ENCODE measurements at regions not wholly inside any gene's neighbourhood (a gene's known extent, or its start where the extent isn't known, plus 50 kb on each side); places are given as distances from the start of the nearest gene placed in this dataset.

DNA sequence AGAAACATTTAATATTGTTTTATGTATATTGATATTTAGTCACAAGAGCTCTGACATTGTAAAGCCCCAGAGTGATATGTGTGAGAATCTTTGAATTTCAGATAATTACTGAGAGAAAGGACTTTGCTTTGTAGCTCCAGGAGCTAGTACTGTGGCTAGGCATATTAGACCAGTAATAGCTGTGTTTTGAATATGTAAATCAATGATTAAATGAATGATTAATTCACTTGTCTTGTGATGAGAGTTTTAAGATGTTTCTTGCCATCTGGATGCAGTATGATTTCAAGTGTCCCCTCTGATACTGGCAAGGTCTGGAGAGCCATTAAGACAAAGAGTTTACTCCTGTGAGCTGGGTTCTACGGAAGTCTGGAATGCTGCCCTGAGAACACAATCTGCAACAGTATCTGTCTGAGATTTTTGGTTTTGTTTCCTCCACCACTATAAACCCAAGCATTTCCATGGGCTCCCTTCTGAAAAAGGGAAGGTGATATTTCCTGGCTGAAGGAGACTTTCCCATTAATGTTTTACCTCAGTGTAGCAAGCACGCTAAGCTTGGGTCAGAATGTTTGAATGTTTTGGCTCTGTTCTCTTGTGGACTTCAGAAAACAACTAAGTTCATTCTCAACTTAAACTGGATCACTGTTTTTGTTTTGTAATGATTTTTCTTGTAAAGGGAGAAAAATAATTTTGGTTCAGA lies 61.3 kb upstream of the BICC1 start:
- no peak for DNase-seq (ENCODE audit: low read depth)

DNA sequence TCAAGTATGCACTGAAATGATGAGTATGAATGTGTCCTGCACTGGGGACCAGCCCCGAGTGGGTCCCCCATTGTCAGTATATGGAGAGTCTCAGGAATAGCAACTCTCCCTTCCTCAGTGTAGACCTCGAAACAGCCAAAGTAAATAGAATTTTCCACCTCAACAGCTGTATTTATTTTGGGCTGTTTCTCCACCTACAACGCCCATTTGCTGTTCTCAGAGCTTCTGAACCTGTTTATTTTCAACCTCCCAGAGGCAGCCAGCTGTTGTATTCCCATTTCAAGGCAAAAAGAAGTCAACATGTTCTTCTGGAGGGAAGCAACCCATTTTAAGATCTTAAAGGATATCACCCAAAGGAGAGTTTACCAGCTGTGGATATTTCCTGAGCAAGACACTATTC lies 59.6 kb upstream of the BICC1 start:
- no peak for DNase-seq (ENCODE audit: low read depth)

DNA sequence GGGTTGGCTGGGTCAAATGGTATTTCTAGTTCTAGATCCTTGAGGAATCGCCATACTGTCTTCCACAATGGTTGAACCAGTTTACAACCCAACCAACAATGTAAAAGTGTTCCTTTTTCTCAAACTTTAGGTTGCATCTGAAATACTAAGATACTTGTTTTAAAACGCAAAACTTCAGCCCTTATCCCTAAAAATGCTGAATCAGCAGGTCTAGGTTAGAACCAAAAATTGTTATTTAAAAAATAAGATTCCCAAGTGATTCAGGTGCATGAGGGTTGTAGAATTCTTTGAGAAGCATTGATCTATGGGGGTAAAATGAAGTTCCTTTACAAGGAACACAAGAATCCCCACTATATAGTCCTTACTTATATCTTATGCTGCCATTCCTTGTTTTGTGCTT lies 56.5 kb upstream of the BICC1 start:
- no peak for DNase-seq (ENCODE audit: low read depth)

DNA sequence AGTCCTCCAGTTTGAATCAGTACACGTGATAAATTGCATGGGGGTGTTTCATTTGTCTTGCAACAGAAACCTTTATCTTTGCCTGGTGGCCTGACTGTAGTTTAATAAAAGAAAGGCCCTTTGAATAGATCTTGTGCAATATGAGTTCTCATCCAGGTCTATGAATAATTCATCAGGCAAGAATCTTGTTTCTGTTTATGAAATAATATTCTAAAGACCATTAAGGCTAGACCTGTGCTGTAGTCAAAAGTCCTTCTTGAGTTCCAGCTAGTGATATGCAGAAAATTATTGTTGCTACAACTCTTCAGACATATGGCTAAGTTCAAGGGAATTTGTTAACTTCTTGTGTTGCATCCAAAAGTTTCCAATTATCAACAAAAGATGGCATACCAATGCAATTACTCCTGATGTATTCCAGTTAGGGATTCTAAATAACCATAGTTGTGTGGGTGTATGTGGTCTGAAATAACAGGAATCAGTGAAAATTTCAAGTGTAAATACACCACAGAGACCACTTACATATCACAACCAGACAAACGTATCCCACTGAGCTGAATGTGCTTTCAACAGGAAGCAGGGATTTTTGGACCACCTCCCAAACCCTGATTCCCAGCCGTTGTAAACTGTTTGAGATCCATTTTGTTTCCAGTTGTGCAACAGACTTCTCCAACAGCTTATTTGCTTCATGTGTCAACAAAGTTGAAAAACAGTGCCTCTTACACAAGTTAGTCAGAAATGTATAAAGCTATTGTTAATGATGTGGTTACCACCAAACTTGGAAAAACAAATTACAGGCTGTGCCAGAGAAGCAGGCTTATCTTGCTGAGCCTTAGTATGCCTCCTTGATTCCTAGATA lies 54.7 kb upstream of the BICC1 start:
- peak; percentile 79 for DNase-seq (ENCODE audit: low read depth)

DNA sequence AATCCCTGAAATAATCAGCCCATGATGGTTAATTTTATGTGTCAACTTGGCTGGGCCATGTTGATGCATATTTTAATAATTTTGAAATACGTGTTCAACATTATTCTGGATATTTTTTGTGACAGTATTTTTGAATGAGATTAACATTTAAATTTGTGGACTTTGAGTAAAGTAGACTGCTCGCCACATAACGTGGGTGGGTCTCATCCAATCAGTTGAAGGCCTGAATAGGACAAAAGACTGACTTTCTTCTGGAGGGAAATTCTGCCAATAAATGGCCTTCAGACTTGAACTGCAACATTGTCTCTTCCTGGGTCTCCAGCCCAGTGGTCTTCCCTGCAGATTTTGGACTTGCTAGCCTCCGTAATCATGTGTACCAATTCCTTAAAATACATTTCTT lies 53.6 kb upstream of the BICC1 start:
- no peak for DNase-seq (ENCODE audit: low read depth)

DNA sequence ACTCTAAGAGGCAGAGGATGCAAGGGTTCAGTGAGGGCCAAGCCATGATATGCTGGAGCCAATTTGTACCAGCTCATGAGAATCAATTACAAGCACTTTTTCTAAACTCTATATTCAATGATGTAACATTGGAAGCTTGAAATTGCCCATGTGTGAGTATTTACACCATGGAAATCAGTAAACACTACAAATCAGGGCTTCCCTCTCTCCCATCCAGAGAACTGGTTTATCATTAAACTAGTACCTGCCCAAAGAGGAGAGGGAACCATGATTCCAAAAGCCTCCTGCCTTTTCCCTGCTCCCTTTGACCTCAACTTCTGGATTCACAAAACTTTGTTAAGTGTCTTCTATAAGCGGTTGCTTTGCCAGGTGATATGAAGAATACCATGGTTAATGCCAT lies 52.5 kb upstream of the BICC1 start:
- DNase-seq (ENCODE audit: low read depth): no peak

DNA sequence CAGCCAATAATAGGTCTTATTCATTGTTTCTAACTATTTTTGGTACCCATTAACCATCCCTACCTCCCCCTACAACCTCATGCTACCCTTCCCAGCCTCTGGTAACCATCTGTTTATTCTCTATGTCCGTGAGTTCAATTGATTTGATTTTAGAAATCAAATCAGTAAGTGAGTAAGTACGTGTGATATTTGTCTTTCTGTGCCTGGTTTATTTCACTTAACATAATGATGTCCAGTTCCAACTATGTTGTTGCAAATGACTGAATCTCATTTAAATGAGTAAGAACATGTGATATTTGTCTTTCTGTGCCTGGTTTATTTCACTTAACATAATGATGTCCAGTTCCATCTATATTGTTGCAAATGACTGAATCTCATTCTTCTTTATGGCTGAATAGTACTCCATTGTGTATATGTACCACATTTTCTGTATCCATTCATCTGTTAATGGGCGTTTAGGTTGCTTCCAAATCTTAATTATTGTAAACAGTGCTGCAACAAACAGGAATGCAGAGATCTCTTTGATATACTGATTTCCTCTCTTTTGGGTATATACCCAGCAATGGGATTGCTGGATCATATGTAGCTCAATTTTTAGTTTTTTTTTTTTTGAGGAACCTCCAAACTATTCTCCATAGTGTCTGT lies 49.7 kb upstream of the BICC1 start:
- no peak for DNase-seq (ENCODE audit: low read depth)

All from iris pigment epithelial cell (primary cell).